ENCODE measurements at regions not wholly inside any gene's neighbourhood (a gene's known extent, or its start where the extent isn't known, plus 50 kb on each side); places are given as distances from the start of the nearest gene placed in this dataset.

DNA sequence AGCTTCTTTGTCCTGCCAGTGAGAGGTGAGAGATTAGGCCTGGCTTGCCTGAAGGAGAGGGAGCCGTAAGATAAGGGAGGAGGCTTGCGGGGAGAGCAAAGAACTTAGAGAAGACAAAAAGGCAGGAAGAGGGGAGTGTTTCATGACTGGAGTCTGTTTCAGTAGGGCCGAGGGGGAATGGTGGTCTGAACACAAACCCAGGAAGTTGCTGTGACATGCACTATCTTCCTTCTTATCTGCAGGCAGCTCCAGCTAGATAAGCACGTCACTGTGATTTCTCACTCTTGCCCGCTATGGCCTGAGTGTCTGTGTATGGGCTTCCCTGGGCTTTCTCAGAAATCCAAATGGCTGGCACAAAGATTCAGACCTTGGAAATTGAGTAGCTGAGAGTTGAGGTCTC is 307.5 kb upstream of the CLINT1 start:
- TF ChIP-seq, protein P1, sequence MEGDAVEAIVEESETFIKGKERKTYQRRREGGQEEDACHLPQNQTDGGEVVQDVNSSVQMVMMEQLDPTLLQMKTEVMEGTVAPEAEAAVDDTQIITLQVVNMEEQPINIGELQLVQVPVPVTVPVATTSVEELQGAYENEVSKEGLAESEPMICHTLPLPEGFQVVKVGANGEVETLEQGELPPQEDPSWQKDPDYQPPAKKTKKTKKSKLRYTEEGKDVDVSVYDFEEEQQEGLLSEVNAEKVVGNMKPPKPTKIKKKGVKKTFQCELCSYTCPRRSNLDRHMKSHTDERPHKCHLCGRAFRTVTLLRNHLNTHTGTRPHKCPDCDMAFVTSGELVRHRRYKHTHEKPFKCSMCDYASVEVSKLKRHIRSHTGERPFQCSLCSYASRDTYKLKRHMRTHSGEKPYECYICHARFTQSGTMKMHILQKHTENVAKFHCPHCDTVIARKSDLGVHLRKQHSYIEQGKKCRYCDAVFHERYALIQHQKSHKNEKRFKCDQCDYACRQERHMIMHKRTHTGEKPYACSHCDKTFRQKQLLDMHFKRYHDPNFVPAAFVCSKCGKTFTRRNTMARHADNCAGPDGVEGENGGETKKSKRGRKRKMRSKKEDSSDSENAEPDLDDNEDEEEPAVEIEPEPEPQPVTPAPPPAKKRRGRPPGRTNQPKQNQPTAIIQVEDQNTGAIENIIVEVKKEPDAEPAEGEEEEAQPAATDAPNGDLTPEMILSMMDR (conservative IDR thresholded peaks at IDR 0.05; ENCODE audit: low read depth, low read length) = no peak
- no peak for DNase-seq (ENCODE audit: low read depth)
- no peak overlapping the region for H3K4me3 ChIP-seq (ENCODE audit: low read length)

DNA sequence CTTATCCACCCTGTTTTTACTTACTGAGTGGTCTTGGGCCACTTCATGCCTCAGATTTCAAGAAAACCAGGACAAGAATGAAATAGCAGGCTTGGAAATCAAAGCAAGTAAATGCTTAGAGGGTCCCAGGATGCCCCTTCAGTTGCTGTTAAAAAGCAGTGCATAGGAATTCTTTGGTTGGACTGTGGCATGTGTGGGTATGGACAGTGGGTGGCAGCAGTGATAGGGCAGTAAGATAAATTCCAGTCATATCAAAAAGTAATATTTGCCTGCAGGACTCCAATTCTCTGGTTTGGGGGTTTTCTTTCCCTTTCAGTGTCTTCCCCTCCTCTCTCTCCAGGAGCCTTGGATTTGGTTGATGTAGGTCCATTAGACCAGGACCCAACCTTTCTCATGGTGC is 306.7 kb upstream of the CLINT1 start:
- TF ChIP-seq, protein P1 (conservative IDR thresholded peaks at IDR 0.05; ENCODE audit: low read depth, low read length) = peak; percentile 25
- DNase-seq (ENCODE audit: low read depth) = no peak
- H3K4me3 ChIP-seq (ENCODE audit: low read length) = no peak overlapping the region

DNA sequence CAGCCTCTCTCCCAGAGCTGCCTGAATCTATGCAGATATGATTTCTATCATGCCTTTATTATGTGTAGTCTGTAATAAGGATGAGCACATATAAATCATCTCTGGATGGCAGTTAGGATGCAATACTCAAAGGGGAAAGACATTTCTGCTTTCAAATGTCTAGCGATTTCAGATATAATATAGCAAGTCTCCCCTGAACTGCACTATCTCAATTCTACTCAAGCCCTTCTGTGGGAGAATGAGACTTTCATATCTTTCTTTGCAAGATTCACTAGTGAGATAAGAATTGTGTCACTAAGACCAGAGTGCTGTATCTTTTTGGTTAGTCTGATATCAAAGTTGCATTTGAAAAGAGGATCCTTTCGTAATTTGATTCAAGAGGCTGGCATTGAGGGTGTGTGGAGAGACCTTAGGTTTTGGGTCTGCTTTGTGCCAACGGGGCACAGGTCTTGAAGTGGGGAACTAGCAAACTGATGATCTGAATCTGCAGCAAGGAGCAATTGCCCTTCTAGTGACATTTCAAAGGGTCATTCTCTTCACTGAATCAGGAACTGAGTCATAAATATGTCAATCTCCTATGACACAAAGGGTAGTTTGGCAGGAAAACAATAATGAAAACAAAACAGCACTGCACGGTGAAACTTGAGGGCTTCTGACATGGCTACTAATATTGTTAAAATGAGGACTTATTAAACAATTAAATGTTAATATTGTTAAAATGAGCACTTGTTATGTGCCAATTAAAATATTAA is 305.5 kb upstream of the CLINT1 start:
- TF ChIP-seq, protein P1 (conservative IDR thresholded peaks at IDR 0.05; ENCODE audit: low read depth, low read length) = no peak
- no peak overlapping the region for H3K4me3 ChIP-seq (ENCODE audit: low read length)
- DNase-seq (ENCODE audit: low read depth) = no peak

DNA sequence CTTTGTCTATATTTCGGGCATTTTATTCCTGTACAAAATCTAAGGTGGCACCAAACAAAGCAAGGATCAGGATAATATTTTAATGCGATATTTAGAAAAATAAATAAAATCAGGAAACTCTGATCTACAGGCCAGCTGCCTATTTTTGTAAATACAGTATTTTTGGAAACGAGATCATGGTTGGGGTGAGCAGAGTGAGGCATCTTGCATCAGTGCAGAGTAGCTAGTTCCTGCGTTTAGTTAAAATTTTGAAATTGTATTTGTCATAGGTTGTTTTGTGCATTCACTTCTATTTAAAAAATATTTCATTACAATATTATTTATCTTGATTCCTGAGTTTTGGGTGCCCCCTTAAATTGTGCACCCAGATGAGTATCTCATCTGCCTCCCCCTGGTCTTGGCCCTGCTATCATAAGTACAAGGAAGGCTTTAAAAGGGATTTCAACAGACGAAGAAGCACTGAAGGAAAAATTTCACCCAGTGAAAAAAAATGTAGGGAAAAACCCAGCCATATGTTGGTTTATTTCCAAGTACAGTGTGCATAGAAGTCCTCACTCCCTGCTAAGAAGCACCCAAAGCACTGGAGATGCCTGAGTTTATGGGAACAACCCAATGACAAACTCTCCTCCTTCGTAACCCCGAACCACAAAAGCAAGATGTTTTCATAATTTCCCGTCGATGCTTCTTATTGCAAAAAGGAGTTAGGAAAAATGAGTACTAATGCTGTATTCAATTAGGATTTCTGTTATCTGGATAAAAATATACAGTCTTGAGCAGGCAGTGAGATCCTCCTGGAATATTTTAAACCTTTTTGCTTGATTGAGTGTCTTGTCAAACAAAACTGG is 304.7 kb upstream of the CLINT1 start:
- TF ChIP-seq, protein P1 (conservative IDR thresholded peaks at IDR 0.05; ENCODE audit: low read depth, low read length) = no peak
- DNase-seq (ENCODE audit: low read depth) = no peak

DNA sequence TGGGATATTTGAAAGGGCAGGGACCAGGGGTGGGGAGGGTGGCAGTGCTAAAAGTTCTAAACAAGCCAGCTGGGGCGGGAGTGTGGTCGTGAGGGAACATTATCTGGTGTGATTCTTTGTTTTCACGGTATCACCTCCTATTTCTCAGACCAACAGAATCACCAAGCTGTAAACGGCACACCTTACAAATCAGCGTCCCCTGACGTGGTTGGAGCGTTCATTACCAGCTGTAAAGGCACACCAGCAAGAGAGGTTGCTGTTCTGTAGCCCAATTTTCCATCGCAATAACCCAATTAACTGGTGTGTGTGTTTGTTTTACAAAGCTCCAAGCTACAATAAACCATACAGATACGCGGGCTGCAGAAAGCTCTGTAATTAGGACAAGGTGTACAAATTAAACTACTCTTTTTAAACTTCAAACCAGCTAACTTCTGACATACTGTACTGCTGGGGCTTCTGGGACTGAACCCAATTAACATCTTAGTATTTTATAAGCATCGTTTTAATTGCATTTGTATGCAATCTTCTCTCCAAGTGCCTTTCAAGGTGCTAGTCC is 303.6 kb upstream of the CLINT1 start:
- TF ChIP-seq, protein P1 (conservative IDR thresholded peaks at IDR 0.05; ENCODE audit: low read depth, low read length) = no peak
- no peak for DNase-seq (ENCODE audit: low read depth)
- no peak overlapping the region for H3K4me3 ChIP-seq (ENCODE audit: low read length)

More for the DNA sequence above, 304.7 kb upstream of the CLINT1 start:
- H3K4me3 ChIP-seq (ENCODE audit: low read length) = no peak overlapping the region

DNA sequence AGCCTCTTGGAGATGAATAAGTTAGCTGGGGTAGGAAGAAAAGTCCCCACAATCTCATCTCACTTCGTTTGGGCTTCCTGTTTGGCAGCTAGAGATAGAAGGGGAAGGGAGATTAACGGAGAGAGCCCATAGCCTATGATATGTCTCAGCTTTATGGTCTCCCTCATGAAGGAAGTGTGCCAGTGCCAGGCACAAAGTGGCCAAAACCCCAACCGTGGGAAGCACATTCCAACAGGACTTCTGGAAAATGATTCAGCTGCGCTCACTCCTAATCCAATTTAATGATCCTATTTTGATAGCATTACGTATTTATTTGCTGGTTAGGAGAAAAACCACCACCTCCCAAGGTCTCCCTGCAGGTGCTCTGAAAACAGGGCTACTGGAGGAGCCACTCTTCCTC is 303.1 kb upstream of the CLINT1 start:
- DNase-seq (ENCODE audit: low read depth) = peak; percentile 95
- TF ChIP-seq, protein P1 (conservative IDR thresholded peaks at IDR 0.05; ENCODE audit: low read depth, low read length) = no peak
- H3K4me3 ChIP-seq (ENCODE audit: low read length) = no peak overlapping the region

Data from retinal pigment epithelial cell (primary cell).